GM12891 (cell line): ENCODE measurements at regions not wholly inside any gene's neighbourhood (a gene's known extent, or its start where the extent isn't known, plus 50 kb on each side); places are given as distances from the start of the nearest gene placed in this dataset.

Source experiments
- DNase-seq: peaks from one replicate; pipeline ENCODE4 v3.0.0; 2011; ENCODE audit warnings: low spot score; ENCODE audit not compliant: insufficient read length
- FAIRE-seq: peaks from 2 replicates; lab custom pipeline; 2011; peaks lifted over from hg19 to GRCh38; lab: Jason Lieb, UNC
- PAX5 ChIP-seq: IDR thresholded peaks from 2 replicates; pipeline ENCODE4 v1.6.1; 2011; ENCODE audit warnings: low read length, moderate library complexity, mild to moderate bottlenecking; ENCODE audit not compliant: insufficient read depth, severe bottlenecking
- POLR2A ChIP-seq: IDR thresholded peaks from 2 replicates; pipeline ENCODE4 v1.6.1; 2011; ENCODE audit warnings: low read depth, low read length, control low read depth
- POLR2AphosphoS5 ChIP-seq: IDR thresholded peaks from 2 replicates; pipeline ENCODE4 v1.6.1; 2011; ENCODE audit warnings: low read depth, low read length, control low read depth
- POU2F2 ChIP-seq: IDR thresholded peaks from 2 replicates; pipeline ENCODE4 v1.6.1; 2011; ENCODE audit warnings: low read depth, mild to moderate bottlenecking, control low read depth, low read length, moderate library complexity
- SPI1 ChIP-seq: IDR thresholded peaks from 2 replicates; pipeline ENCODE4 v1.6.1; 2011; ENCODE audit warnings: low read depth, low read length, control low read depth
- TAF1 ChIP-seq: IDR thresholded peaks from 2 replicates; pipeline ENCODE4 v1.6.1; 2011; ENCODE audit warnings: low read depth, low read length, control low read depth

- no peak for DNase-seq
- no peak for FAIRE-seq
- TF ChIP-seq TAF1 (no peak), POLR2AphosphoS5 (no peak), PAX5 (no peak), POLR2A (no peak), POU2F2 (no peak), SPI1 (no peak)
These were observed 75.2 kb upstream of the SOX4 start for GRCh38 chr6:21518317-21518716.

DNA sequence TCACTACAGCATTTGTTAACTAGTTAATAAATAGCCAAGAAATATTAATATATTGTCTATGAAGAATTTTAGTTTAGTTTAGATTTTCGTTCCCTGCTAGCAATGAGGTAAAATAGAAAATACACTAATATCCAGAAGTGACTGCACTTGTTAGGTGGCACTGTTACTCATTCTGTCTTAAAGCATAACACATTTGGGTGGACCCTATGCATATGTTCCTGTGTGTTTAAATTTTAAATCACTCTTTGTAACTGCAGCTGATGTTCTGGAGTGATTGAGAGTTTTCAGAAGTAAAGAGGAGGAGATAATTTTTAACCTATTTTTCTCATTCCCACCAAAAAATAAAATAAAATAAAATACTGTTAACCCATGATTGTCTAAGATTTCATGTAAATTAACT lies 73.9 kb upstream of the SOX4 start:
- DNase-seq (no peak), FAIRE-seq (no peak)
- TF ChIP-seq POU2F2: no peak
- TF ChIP-seq POLR2AphosphoS5: no peak
- no peak for TF ChIP-seq TAF1
- TF ChIP-seq SPI1: no peak

GRCh38 chr6:21521276-21521675 lies 72.3 kb upstream of the SOX4 start:
- no peak for FAIRE-seq
- DNase-seq: no peak
- no peak for TF ChIP-seq POLR2AphosphoS5
- no peak for TF ChIP-seq POLR2A
- TF ChIP-seq TAF1: no peak
- no peak for TF ChIP-seq SPI1
- TF ChIP-seq PAX5: no peak
- no peak for TF ChIP-seq POU2F2

GRCh38 chr6:21522143-21522747 lies 71.3 kb upstream of the SOX4 start:
- peak; percentile 28 for FAIRE-seq
- TF ChIP-seq TAF1 (no peak), SPI1 (no peak), POLR2AphosphoS5 (no peak), PAX5 (no peak), POU2F2 (no peak), POLR2A (no peak)
- DNase-seq: no peak

DNA sequence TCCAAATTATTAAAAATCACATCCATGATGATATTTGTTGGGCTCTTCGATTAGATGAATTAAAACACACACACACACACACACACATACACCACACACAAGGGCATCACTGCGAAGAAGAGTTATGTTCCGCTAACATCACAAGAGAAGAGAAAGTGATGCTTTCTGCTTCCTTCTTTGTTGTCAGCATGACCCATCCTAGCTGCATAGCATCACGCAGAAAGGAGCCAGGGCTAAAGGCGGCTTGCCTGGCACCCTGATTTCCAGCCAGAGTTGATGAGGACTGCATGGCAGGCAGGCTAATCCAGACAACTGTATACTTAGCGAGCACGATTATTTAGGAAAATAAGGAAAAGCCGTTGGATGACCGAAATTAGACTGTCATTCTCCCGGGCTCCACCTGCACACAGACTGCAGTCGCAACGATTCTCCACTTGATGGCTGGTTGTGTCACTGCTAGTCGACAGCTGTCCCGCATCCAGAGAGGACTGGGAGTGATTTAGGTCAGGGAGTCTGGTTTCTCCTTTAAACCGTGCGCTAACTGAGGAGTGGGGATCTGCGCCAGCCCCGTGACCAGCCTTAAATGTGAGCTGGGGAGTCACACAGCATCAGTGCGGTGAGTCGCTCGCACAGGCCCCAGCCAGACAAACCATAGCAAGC lies 70.6 kb upstream of the SOX4 start:
- no peak for FAIRE-seq
- no peak for DNase-seq
- no peak for TF ChIP-seq TAF1
- no peak for TF ChIP-seq POLR2A
- no peak for TF ChIP-seq SPI1
- no peak for TF ChIP-seq PAX5
- no peak for TF ChIP-seq POLR2AphosphoS5
- TF ChIP-seq POU2F2: no peak

DNA sequence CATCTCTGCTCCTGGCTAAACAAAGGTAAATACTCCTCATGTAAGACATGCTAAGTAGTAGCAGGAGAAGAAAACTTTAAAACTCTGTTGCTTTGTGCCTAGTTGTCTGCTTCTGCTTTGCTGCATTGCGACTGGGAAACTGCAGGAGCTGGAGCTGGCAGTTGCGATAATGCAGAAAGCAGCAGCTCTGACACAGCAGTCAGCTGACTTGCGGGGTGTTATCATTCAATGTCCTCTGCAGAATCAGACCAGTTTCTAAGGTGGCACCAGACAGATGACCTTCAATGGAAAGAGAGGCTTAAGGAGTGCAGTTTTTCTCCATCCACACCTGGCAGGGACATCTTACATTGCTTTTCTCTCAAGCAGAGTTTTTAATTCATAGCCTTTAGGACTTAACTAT lies 69.9 kb upstream of the SOX4 start:
- FAIRE-seq (no peak), DNase-seq (no peak)
- no peak for TF ChIP-seq PAX5
- TF ChIP-seq POU2F2: no peak
- no peak for TF ChIP-seq POLR2AphosphoS5
- no peak for TF ChIP-seq SPI1
- no peak for TF ChIP-seq POLR2A
- TF ChIP-seq TAF1: no peak

DNA sequence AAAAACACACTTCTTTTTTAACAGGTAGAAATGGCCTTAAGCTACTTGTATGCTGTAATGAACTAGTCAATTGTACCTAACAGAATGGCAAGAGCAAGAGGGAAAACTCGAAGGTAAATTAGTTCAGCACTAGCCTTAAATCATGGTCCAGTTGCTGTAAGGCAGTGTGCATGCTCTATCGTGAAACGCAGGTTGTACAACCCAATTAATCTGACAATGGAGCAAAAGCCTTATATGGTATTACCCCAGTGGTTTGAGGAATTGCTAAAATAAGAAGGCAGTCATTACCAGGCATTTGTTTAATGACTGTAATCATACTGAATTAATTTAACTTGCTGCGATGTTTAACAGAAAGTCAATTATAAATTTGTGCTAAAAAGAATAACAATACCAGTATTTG lies 69.3 kb upstream of the SOX4 start:
- TF ChIP-seq POLR2A: no peak
- TF ChIP-seq SPI1: no peak
- TF ChIP-seq POLR2AphosphoS5: no peak
- no peak for TF ChIP-seq POU2F2
- TF ChIP-seq PAX5: no peak
- no peak for TF ChIP-seq TAF1
- no peak for DNase-seq
- no peak for FAIRE-seq

- no peak for DNase-seq
- FAIRE-seq: no peak
- no peak for TF ChIP-seq PAX5
- no peak for TF ChIP-seq SPI1
- TF ChIP-seq TAF1: no peak
- no peak for TF ChIP-seq POLR2AphosphoS5
- no peak for TF ChIP-seq POU2F2
- no peak for TF ChIP-seq POLR2A
These were observed 66.6 kb upstream of the SOX4 start for GRCh38 chr6:21526974-21527373.

DNA sequence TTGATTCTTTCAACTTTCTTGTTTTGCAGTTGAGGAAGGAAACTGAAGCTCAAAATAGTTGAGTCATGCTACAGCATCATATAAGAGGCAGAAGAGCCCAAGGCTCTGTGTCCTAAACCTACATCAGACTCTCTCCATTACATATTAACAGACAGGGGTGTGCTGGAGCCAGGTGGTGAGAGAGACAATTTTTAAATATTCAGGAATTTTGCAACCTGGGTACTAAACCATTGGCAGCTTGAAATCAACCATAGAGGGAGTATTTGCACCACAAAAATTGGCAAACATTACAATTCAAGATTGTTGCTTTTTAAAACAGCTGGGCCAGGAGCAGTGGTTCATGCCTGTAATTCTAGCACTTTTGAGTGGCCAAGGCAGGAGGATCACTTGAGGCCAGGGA lies 65.8 kb upstream of the SOX4 start:
- no peak for TF ChIP-seq POLR2AphosphoS5
- FAIRE-seq: no peak

GRCh38 chr6:21529431-21529830 lies 64.1 kb upstream of the SOX4 start:
- TF ChIP-seq POLR2AphosphoS5 (no peak), POU2F2 (no peak), SPI1 (no peak)
- no peak for DNase-seq
- FAIRE-seq: no peak

More for the DNA sequence above, 65.8 kb upstream of the SOX4 start:
- no peak for DNase-seq
